ENCODE measurements at regions not wholly inside any gene's neighbourhood (a gene's known extent, or its start where the extent isn't known, plus 50 kb on each side); places are given as distances from the start of the nearest gene placed in this dataset.

DNA sequence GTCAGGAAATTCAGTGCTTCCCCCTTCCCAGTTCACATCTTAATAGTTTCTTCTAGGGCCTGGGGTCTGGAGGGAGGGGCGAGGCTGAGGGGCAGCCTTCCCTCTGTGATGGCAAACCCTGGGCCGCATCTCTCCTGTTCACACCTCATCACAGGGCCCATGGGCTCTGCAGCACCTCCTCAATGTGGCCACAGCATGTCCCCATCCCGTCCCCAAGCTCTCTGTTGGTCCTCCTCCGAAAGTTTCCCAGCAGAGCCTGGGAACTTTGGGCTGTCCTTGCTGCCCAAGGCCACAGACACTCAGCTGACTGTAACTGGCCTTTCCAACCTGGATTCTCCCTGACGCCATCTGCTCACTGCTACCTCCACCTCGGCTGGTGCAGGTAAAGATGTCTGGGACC, 112.7 kb upstream of the PTPRM start:
- 91% methylated on average over 6 of the region's 6 CpGs for WGBS (ENCODE audit: insufficient coverage)
- intact Hi-C loops (cut with micrococcal nuclease) = no loop called here
- H3K27ac ChIP-seq (ENCODE audit: low read length in 2 of 2) = no peak overlapping the region

DNA sequence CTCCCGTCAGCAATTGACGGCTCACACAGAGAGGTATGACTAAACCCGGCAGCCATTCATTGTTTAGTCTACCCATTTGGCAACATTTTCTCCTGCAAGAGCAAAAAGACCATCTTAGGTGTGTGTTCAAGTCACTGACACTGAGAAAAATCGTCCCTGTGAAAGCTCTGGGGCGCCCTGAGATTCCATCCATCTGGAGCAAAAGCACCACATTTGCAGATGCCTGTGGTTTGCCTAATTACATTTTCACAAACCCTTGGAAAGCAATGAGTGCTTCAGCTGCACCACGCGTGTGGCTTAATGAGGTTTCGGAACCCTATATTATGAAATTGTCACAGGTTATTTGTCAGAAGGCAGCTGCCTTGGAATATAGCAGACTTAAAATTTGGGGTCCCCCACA, 110.7 kb upstream of the PTPRM start:
- H3K36me3 ChIP-seq (replicated peaks in 1 of 2; ENCODE audit: control extremely low read depth in 1 of 2, control insufficient read depth in 1 of 2, extremely low read depth in 1 of 2, insufficient read depth in 2 of 2, low read length in 1 of 2) = no peaks in the 10 kb centered on the region
- H3K27me3 ChIP-seq (replicated peaks in 1 of 4; ENCODE audit: control extremely low read depth in 1 of 4, control insufficient read depth in 3 of 4, insufficient read depth in 4 of 4, low read length in 3 of 4) = no peaks in the 10 kb centered on the region
- no peaks in the 10 kb centered on the region for H3K79me2 ChIP-seq (ENCODE audit: control insufficient read depth, insufficient read depth, low read length)
- peaks cover 0 to 21% (median 0%) of the 10 kb centered on the region in 3 donors for H3K9me3 ChIP-seq (ENCODE audit: control extremely low read depth in 1 of 3, control insufficient read depth in 2 of 3, insufficient read depth in 1 of 3, low read length in 2 of 3)
- no peaks in the 10 kb centered on the region for H3K27me3 Mint-ChIP-seq
- POLR2A ChIA-PET = no interaction called here
- no peak overlapping the region for H3K27ac ChIP-seq (ENCODE audit: low read length in 2 of 2)
- no peak overlapping the region for H3K4me3 ChIP-seq (ENCODE audit: control extremely low read depth in 1 of 5, extremely low read depth in 1 of 5, insufficient read depth in 1 of 5, low read depth in 2 of 5, low read length in 4 of 5)
- H4K20me1 ChIP-seq (ENCODE audit: control insufficient read depth, insufficient read depth, low read length, poor library complexity, severe bottlenecking) = no peaks in the 10 kb centered on the region
- intact Hi-C loops (cut with micrococcal nuclease) = no loop called here
- 91% methylated on average over 5 of the region's 8 CpGs for WGBS (ENCODE audit: insufficient coverage)
- CTCF ChIA-PET = no interaction called here
- no peak overlapping the region for H2AFZ ChIP-seq (ENCODE audit: insufficient read depth, low read depth, low read length, poor library complexity, severe bottlenecking)
- no peak overlapping the region for H3K4me2 ChIP-seq (replicated peaks; ENCODE audit: low read depth, low read length, poor library complexity, severe bottlenecking)
- no peak overlapping the region for H3K4me3 Mint-ChIP-seq
- H3K9me3 Mint-ChIP-seq (ENCODE audit: insufficient read depth) = peaks cover 2% of the 10 kb centered on the region
- DNase-seq (no peak), ATAC-seq (ENCODE audit: low read depth) (no peak)
- no peaks in the 10 kb centered on the region for H3K4me1 Mint-ChIP-seq
- no peaks in the 10 kb centered on the region for H3K4me1 ChIP-seq (ENCODE audit: control insufficient read depth in 2 of 2, insufficient read depth in 2 of 2, low read length in 2 of 2)
- no peak overlapping the region for H3K27ac Mint-ChIP-seq
- no peak for TF ChIP-seq EZH2 (IDR thresholded peaks at IDR 0.05; ENCODE audit: borderline replicate concordance, insufficient read depth, low read depth, low read length, poor library complexity, severe bottlenecking)
- TF ChIP-seq, protein P1, sequence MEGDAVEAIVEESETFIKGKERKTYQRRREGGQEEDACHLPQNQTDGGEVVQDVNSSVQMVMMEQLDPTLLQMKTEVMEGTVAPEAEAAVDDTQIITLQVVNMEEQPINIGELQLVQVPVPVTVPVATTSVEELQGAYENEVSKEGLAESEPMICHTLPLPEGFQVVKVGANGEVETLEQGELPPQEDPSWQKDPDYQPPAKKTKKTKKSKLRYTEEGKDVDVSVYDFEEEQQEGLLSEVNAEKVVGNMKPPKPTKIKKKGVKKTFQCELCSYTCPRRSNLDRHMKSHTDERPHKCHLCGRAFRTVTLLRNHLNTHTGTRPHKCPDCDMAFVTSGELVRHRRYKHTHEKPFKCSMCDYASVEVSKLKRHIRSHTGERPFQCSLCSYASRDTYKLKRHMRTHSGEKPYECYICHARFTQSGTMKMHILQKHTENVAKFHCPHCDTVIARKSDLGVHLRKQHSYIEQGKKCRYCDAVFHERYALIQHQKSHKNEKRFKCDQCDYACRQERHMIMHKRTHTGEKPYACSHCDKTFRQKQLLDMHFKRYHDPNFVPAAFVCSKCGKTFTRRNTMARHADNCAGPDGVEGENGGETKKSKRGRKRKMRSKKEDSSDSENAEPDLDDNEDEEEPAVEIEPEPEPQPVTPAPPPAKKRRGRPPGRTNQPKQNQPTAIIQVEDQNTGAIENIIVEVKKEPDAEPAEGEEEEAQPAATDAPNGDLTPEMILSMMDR (IDR thresholded peaks at IDR 0.05) = no peak
- H3K9ac ChIP-seq (ENCODE audit: low read length) = no peak overlapping the region

More for the DNA sequence above, 112.7 kb upstream of the PTPRM start:
- Mint-ChIP-seq H3K27ac (no peak overlapping the region), H3K9me3 (ENCODE audit: insufficient read depth) (peaks cover 4% of the 10 kb centered on the region), H3K27me3 (no peaks in the 10 kb centered on the region), H3K4me3 (no peak overlapping the region), H3K4me1 (no peaks in the 10 kb centered on the region)
- ATAC-seq (ENCODE audit: low read depth) = no peak
- Histone ChIP-seq H3K4me3 (ENCODE audit: control extremely low read depth in 1 of 5, extremely low read depth in 1 of 5, insufficient read depth in 1 of 5, low read depth in 2 of 5, low read length in 4 of 5) (no peak overlapping the region), H3K4me2 (replicated peaks; ENCODE audit: low read depth, low read length, poor library complexity, severe bottlenecking) (no peak overlapping the region), H3K4me1 (ENCODE audit: control insufficient read depth in 2 of 2, insufficient read depth in 2 of 2, low read length in 2 of 2) (no peaks in the 10 kb centered on the region), H3K79me2 (ENCODE audit: control insufficient read depth, insufficient read depth, low read length) (no peaks in the 10 kb centered on the region), H4K20me1 (ENCODE audit: control insufficient read depth, insufficient read depth, low read length, poor library complexity, severe bottlenecking) (no peaks in the 10 kb centered on the region), H3K36me3 (replicated peaks in 1 of 2; ENCODE audit: control extremely low read depth in 1 of 2, control insufficient read depth in 1 of 2, extremely low read depth in 1 of 2, insufficient read depth in 2 of 2, low read length in 1 of 2) (no peaks in the 10 kb centered on the region), H2AFZ (ENCODE audit: insufficient read depth, low read depth, low read length, poor library complexity, severe bottlenecking) (no peak overlapping the region), H3K9me3 (ENCODE audit: control extremely low read depth in 1 of 3, control insufficient read depth in 2 of 3, insufficient read depth in 1 of 3, low read length in 2 of 3) (peaks cover 0 to 14% (median 0%) of the 10 kb centered on the region in 3 donors), H3K27me3 (replicated peaks in 1 of 4; ENCODE audit: control extremely low read depth in 1 of 4, control insufficient read depth in 3 of 4, insufficient read depth in 4 of 4, low read length in 3 of 4) (no peaks in the 10 kb centered on the region), H3K9ac (ENCODE audit: low read length) (no peak overlapping the region)
- DNase-seq = no peak
- ChIA-PET POLR2A (no interaction called here), CTCF (no interaction called here)
- no peak for TF ChIP-seq EZH2 (IDR thresholded peaks at IDR 0.05; ENCODE audit: borderline replicate concordance, insufficient read depth, low read depth, low read length, poor library complexity, severe bottlenecking)
- TF ChIP-seq, protein P1 (IDR thresholded peaks at IDR 0.05) = no peak
